ENCODE measurements at regions not wholly inside any gene's neighbourhood (a gene's known extent, or its start where the extent isn't known, plus 50 kb on each side); places are given as distances from the start of the nearest gene placed in this dataset.

DNA sequence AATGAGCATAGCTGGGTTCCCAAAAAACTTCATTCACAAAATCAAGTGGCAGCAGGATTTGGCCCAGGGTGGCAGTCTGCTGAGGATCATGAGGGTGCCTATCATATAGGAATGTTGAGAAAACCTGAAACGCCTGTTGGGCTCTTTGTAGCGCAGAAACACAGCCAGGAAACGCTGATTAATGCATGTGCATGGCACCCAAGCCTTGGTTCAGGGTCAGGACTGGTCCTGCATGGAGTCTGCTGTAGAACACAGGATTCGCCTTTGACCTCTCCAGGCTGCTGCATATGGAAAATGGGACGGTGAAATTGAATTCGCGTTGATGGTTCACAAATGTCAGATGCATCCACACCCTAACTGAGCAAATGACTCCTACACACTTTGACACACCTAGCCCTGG, 227.9 kb upstream of the COPS8 start:
- DNase-seq = no peak

DNA sequence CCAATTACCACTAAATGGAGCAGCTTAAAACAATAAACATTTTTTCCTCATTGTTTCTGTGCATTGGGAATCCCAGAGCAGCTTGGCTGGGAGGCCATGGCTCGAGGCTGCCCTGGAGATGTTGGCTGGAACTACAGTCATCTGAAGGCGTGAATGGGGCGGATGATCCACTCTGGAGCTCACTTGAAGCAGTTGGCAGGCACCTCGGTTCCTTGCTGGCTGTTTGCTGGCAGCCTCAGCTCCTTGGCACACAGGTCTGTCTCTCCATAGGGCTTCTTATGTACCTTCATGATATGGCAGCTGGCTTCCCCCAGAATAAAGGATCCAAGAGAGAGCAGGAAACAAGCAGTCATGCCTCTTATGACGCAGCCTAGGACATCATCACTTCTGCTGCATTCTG, 227.0 kb upstream of the COPS8 start:
- DNase-seq = no peak

- DNase-seq = no peak
Measured at GRCh38 chr2:236859908-236860307, 225.8 kb upstream of the COPS8 start.

DNA sequence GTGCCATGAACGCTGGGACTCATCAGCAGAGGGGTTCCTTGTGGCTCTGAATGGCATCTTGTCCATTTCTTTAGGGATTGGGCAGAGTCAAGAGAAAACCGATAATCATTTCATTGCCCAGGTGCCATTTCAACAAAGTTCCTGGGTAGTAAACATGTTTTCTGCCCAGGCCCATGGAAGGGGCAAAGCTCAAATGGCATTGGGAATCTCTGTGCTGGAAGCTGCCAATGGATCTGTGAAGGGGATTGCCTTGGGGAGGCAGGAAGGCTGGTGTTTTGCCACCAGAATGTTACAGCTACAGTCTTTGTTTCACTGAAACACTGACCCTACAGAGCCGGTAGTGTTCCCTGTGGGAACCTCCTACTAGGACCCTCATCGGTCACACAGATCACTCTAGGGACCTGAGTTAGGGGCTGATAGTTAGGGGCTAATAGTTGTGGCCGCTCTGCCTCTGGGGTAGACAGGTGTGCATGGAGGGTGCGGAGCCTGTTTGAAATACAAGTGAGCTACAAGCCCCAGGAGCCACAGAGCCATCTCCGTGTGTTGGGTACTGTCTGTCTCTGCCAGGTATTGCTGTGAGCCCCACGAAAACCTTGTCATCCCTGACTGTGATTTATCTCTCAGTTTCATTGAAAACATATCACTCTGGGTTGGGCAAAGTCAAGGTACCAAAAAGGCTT, 224.4 kb upstream of the COPS8 start:
- no peak for DNase-seq

- DNase-seq = no peak
Measured at GRCh38 chr2:236861944-236862343, 223.7 kb upstream of the COPS8 start.

- no peak for DNase-seq
Measured at GRCh38 chr2:236862526-236862925, 223.2 kb upstream of the COPS8 start.

DNA sequence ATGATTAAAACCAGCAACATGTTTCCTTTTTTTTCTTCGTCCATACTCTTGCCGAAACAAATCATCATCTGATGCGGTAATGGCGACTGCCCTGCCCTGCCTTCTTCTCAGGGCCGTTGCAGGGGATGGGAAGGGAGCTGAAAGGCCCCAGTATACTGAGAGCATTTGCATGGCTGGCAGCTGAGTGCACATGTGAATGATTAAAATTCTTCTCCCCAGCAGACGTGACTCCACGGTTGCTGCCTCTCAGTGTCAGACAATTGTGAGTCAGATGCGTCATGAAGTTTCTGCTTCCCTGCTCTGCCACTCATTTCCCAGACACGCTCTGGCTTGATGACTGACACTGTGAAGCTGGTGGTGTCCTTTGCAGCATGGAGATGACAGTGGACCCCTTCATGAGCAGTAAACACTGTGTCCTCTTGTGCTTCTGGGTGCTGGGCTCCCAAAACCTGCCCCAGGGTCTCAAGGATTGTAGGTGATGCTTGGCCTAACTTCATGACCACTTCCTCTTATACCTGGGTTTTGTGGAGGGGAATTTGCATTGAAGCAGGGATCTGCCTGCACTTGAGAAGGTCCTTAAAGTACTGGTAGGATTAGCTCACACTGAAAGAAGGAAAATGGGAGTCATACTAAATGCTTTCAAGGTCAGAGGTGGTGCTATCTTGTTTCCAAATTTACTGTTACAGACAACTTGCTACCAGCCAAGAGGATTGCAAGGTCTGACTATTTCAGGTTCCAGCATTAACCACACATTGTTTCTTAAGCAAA, 222.5 kb upstream of the COPS8 start:
- DNase-seq = no peak

DNA sequence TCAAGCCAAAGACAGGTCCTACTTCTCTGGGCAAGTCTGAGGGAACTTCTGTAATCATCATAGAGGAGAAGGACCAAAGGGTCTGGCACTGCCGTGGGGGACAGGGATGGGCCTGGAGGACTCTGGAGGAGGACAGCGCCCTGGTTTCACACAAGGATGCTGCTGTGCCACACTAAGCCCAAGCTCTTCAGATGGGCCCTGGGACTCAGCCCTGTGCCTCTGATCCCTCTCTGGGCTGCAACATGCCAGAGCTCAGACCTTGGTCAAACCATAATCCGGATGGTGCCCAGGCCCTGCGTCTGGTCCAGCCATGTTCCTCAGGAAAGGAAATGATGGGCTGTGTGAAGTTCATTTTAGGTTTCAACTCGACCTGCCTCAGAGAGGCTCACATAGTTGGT, 222.0 kb upstream of the COPS8 start:
- no peak for DNase-seq

DNA sequence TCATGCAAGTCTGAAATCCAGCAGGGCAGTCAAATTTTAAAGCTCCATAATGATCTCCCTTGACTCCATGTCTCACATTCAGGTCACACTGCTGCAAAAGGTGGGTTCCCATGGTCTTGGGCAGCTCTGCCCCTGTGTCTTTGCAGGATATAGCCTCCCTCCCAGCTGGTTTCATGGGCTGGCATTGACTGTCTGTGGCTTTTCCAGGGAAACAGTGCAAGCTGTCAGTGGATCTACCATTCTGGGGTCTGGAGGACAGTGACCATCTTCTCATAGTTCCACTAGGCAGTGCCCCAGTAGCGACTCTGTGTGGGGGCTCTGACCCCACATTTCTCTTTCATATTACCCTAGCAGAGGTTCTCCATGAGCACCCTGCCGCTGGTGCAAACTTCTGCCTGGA, 220.6 kb upstream of the COPS8 start:
- DNase-seq = no peak

GRCh38 chr2:236866542-236867340, 218.9 kb upstream of the COPS8 start:
- no peak for DNase-seq

GRCh38 chr2:236867441-236868260, 218.0 kb upstream of the COPS8 start:
- no peak for DNase-seq

DNA sequence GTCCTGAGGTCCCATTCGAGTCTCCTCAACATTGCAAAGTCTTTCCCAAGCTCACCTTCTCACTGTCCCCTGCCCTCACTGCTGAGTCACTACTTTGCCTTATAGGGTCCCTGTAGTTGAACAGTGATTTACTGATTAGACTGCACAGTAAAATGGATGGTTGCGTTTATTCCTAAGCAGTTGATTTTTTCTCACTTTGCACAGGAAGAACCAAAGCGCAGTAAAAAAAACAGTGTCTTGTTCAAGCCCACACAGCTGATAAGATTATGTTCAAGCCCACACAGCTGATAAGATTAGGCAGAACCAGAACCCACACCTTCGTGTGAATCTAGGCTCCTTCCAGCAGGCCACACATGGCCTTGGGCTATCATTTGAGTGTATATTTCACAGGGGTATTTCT, 215.3 kb upstream of the COPS8 start:
- no peak for DNase-seq

GRCh38 chr2:236871500-236872001, 214.1 kb upstream of the COPS8 start:
- no peak for DNase-seq

DNA sequence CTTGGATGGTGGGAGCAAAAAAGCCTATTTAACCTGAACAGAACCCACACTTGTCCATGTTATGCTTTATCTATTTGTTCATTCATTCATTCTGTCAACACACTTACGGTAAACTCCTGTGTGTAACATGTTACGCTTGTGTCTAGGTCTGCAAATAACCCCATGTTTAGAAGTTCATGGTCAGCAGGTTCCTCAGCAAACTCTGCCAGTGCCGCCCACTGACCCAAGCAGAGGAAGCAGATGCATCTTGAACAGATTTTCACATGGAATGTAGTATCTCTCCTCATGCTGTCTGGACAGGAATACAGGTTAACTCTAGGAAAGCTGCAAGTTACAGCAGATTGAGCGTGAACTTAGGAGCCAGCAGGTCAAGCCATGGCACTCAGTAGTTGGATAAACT, 213.7 kb upstream of the COPS8 start:
- DNase-seq = no peak

DNA sequence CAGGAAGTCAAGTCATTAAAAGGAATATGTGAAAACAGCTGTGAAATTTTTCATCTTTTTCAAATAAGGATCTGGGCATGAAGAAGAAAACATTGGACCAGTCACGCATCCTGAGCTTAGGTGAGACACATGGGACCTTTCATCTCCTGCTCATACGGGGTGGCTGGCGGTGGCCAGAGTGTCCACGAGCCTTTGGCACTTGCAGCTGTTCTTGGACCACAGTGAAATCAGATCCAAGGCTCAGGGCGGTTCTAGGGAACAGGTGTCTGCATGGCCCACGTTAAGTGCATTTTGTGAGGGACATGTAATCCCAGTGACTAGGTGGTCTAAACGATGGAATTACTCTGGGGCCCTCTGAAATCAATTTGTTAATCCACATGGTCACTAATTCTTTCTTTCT, 212.7 kb upstream of the COPS8 start:
- no peak for DNase-seq

DNA sequence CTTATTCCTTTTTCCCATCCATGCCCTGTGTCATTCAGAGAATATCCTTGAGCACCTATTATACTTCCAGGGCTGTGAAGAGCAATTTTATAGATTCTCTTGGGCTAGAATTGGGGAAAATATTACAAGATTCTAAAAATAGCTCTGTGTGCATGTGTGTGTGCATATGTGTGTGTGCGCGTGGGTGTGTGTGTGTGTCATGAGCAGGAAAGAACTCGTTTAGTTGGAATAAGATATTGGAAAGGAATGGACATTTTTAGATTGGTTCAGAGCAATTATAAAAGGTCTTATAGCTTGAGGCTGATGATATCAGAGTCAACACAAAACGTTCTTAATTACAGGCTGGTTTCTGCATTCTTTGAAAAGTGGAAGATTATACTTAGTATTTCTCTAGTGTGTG, 212.1 kb upstream of the COPS8 start:
- DNase-seq = no peak

DNA sequence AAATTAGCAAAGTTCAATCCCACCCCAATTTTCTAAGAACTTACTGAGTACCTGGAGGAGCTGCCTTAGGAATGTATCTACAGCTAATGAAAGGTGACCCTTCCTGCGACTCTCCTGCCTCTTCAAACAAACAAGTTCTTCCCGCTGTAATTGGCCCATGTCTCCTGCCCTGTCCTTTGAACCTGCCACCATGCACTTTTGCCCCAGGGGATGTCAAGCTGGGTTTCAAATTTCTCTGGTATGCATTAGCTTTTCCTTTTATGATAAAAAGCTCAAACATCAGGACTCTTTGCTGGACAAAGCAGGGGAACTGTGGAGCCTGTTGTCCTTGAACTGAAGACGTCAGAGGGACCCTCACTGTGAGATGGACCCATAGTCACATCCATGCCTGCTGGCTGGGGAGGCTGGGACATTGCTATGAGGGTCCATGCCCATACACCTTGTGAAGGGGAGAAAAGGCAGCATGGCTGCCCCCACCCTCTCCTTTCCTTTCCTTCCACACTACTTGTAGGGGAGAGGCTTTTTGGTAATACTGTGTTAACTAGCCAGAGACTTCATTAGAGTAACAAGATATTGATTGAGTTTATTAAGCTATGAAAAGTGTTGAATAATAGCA, 210.7 kb upstream of the COPS8 start:
- DNase-seq = no peak

DNA sequence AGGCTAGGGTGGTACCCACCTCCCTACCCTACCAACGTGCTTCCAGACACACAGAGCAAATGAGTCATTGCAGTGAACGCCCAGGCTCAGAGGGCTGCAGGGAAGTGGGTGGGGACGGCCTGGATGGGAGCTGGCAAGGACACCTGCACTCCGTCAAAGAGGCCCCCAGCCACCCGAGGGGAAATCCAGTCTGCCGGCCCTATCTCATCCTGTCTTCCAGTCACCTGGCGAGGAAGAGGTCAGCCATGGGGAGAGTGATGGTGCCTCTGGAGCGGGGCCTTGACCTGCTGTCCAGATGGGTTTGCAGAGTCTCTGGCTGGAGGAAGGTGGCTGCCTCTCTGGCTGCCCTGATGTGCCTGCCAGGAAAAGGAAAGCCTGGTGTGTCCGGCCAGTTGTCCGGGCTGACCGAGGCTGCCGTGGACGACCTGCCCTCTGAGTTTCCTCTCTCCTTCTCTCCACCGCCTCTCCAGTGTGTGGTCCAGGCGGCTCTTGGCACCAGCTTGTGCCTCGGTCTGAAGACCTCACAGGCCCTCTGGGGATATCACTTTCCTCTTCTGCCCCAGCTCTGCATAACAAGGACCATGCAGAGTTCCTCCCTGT, 209.7 kb upstream of the COPS8 start:
- DNase-seq = no peak

DNA sequence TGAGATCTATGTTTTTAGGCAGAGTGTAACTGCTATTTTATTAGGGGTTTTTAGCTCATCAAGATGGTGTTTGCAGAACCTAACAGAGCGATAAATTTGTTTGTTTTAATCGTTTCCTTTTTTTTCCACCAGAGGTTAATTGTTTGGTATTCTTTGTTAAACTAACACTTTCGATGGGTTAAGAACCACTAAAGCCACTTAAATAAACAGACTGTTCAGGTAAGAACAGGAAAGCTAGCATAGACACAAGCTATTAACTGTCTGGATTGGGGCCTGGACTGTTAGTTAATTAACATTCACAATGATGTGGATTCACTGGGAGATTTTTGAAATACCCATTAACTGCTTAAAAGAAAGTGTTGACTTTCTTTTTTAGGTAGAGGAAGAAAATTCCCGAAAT, 209.0 kb upstream of the COPS8 start:
- DNase-seq = no peak

- no peak for DNase-seq
Measured at GRCh38 chr2:236877972-236878371, 207.7 kb upstream of the COPS8 start.

DNA sequence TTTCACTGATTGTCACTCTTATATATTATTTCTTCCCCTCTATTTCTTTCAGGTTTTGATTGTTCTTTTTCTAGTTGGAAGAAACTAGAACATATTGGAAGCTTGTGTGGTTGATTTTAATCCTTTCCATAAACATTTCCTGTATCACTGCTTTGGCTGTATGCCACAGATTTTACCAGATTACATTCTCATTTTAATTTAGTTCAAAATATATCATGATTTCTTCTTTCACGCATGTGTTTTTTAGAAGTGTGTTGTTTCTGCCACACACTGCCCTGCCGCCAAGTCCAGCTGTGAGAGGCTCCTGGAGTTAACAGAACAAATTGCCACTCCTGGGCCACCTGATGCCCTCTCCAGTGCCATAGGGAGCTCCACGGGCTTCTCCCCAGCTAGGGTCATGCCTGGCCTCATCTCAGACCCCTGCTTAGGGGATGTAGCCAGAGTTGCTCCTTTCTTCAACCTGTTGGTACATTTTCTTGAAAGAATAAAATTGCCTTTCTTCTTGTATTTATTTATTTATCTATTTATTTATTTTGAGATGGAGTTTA, 206.2 kb upstream of the COPS8 start:
- no peak for DNase-seq

DNA sequence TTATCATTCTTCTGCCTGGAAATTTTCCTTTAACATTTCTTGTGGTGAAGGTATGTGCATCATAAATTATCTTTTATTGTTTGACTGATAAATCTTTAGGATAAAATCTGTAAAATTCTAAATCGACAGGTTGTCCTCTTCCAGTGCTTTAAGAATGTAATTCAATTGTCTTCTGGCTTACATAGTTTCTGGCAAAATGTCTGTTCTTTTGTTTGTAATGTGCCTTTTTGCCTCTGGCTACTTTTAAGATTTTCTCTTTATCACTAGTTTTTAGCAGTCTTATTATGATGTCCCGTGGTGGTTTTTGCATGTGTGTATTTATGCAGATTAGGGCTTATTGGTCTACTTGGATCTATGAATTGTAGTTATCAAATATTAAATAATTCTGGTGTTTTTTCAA, 203.6 kb upstream of the COPS8 start:
- DNase-seq = no peak
